T47D (cell line): ENCODE measurements at regions not wholly inside any gene's neighbourhood (a gene's known extent, or its start where the extent isn't known, plus 50 kb on each side); places are given as distances from the start of the nearest gene placed in this dataset.

Source experiments
- DNase-seq, 2 experiments: peaks; one replicate each; pipeline versions ENCODE4 v3.0.0 to v3.0.0-alpha.2; 2011 to 2012; ENCODE audit warnings: low read depth in 1 of 2, low spot score in 1 of 2
- JUND ChIP-seq: IDR thresholded peaks from 2 replicates; pipeline ENCODE4 v1.6.1; 2012; ENCODE audit warnings: low read depth
- in situ Hi-C: cut with HindIII; loops from 2 replicates; pipeline ENCODE4 v1.10.0; 2016; ENCODE audit warnings: low sequenced_read_pairs, low pct_unique_long_range_greater_than_20kb

DNA sequence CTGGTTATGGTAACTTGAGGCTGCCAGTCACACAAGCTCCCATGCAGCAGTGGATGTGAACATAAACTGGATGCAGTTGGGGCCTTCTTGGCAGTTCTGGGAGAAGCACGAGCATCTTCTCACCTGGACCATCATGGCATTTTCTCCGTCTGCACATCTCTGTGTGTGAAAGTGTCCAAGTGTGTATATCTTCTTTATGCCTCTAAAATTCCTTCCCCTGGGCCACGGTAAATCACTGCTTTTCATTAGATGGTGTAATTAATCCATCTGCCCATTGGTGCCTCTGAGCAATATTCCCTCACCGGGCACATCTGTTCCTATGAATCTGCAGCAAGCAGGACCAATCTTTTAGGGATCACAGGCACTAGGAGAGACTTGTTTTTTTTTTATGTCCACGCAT, 138.0 kb downstream of the MAP3K7 start:
- in situ Hi-C loops: no loop called here
- TF ChIP-seq JUND: no peak
- no peak for DNase-seq

- no peak for TF ChIP-seq JUND
- in situ Hi-C loops: no loop called here
- no peak for DNase-seq
These were observed 140.7 kb downstream of the MAP3K7 start for GRCh38 chr6:90446164-90446563.

- DNase-seq: no peak
- in situ Hi-C loops: no loop called here
- no peak for TF ChIP-seq JUND
These were observed 141.3 kb downstream of the MAP3K7 start for GRCh38 chr6:90445533-90446108.

DNA sequence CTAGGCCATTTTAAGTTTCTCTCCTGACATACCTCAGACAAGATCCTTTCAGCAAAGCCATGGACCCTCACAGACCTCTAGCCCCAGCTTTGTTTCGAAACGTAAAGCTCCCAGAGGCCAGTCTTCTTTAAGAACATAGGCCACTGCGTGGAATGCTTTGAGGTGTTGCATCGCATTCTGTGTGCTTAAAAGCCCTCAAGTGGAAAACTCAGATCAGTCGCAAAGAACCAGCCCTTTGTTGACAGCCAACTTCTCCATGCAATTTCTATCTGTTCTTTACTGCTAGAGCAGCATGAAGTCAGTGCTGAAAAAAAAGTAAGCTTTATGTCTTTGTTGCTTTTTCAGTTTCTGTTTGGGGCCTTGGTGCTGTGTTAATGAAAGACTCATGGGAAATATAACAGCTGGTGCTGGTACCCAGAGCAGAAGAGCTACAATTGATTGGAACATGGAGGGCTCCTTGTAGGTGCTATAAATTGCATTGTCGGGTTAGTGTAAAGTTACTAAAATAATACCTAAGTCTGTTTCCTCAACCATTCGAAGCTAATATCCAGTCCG, 142.6 kb downstream of the MAP3K7 start:
- in situ Hi-C loops: no loop called here
- no peak for DNase-seq

GRCh38 chr6:90442366-90442765, 144.5 kb downstream of the MAP3K7 start:
- TF ChIP-seq JUND: no peak
- DNase-seq: no peak
- in situ Hi-C loops: no loop called here

More for the DNA sequence above, 142.6 kb downstream of the MAP3K7 start:
- no peak for TF ChIP-seq JUND

GRCh38 chr6:90440586-90441283, 144.1 kb upstream of the BACH2 start:
- in situ Hi-C loops: no loop called here

GRCh38 chr6:90439586-90439985, 142.9 kb upstream of the BACH2 start:
- TF ChIP-seq JUND: no peak
- in situ Hi-C loops: no loop called here
- no peak for DNase-seq

More at GRCh38 chr6:90440586-90441283, 144.1 kb upstream of the BACH2 start:
- DNase-seq: no peak
- no peak for TF ChIP-seq JUND

- DNase-seq: peak in 1 of 2 experiments; percentile 46
- in situ Hi-C loops: no loop called here
- TF ChIP-seq JUND: no peak
These were observed 139.8 kb upstream of the BACH2 start for GRCh38 chr6:90436403-90436802.

GRCh38 chr6:90435207-90435899, 138.7 kb upstream of the BACH2 start:
- TF ChIP-seq JUND: no peak
- DNase-seq: no peak
- in situ Hi-C loops: no loop called here

- in situ Hi-C loops: no loop called here
- no peak for DNase-seq
- no peak for TF ChIP-seq JUND
These were observed 137.5 kb upstream of the BACH2 start for GRCh38 chr6:90434094-90434493.

DNA sequence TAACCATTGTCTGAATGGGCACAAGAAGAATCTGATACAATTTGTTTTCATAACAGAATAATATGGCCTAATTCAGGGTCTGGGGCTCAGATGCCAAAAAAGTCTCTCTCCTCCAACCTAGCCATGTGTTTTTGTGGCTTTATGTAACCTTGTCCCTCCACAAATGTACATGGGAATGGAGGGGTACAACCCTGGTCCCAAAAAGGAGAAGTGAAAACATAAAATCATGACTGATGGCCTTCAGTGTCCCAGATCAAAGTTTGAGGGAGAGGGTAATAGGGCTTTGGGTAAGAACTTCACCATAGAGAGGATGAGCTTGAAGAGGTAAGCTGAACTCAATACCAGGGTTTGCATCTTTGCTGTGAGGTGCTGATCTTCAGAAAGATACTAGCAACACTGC, 136.3 kb upstream of the BACH2 start:
- TF ChIP-seq JUND: no peak
- in situ Hi-C loops: no loop called here
- no peak for DNase-seq

GRCh38 chr6:90432041-90432775, 135.6 kb upstream of the BACH2 start:
- DNase-seq: no peak
- in situ Hi-C loops: no loop called here
- TF ChIP-seq JUND: no peak
